HL-60 (cell line): ENCODE measurements at regions not wholly inside any gene's neighbourhood (a gene's known extent, or its start where the extent isn't known, plus 50 kb on each side); places are given as distances from the start of the nearest gene placed in this dataset.
A peak's percentile ranks its signal among the peaks of the same experiment; 100 is the strongest.

Experiments
- DNase-seq, 2 experiments: peaks; one replicate each; pipeline ENCODE4 v3.0.0-alpha.2; 2010 to 2020; ENCODE audit warnings: low read depth in 1 of 2, low spot score in 1 of 2
- H3K27ac ChIP-seq: fragments of 250-450 bp; sonication (Bioruptor Pico); replicated peaks from 2 replicates; pipeline ENCODE4 v1.5.1; 2020; ENCODE audit warnings: mild to moderate bottlenecking, moderate library complexity
- H3K27me3 ChIP-seq: fragments of 250-450 bp; sonication (Bioruptor Pico); 2 replicates; pipeline ENCODE4 v1.5.1; 2021; ENCODE audit warnings: mild to moderate bottlenecking, moderate library complexity; ENCODE audit not compliant: insufficient read depth, poor library complexity, severe bottlenecking
- H3K4me3 ChIP-seq: replicated peaks from 2 replicates; pipeline ENCODE4 v1.5.1; 2011; ENCODE audit warnings: mild to moderate bottlenecking, control low read depth, low read length; ENCODE audit not compliant: insufficient read depth
- CTCF ChIP-seq: IDR thresholded peaks from one replicate; pipeline ENCODE4 v1.5.1; 2011; ENCODE audit warnings: low read length, control low read depth, inconsistent platforms; ENCODE audit not compliant: insufficient read depth
- GABPA ChIP-seq: IDR thresholded peaks from 2 replicates; pipeline ENCODE4 v1.6.1; 2012; ENCODE audit warnings: low read depth
- POLR2AphosphoS5 ChIP-seq: IDR thresholded peaks from 2 replicates; pipeline ENCODE4 v1.6.1; 2012; ENCODE audit warnings: low read depth
- REST ChIP-seq: IDR thresholded peaks from 2 replicates; pipeline ENCODE4 v1.6.1; 2012; ENCODE audit warnings: low read depth; ENCODE audit not compliant: insufficient replicate concordance
- SPI1 ChIP-seq: IDR thresholded peaks from 2 replicates; pipeline ENCODE4 v1.6.1; 2012; ENCODE audit warnings: low read depth, mild to moderate bottlenecking, borderline replicate concordance

- no peak overlapping the region for H3K27ac ChIP-seq
- peak; percentile 4 to 30 for DNase-seq
- no peaks in the 10 kb centered on the region for H3K27me3 ChIP-seq
- no peak overlapping the region for H3K4me3 ChIP-seq
- TF ChIP-seq CTCF, result peak; percentile 51
- TF ChIP-seq SPI1, result no peak
Measured at GRCh38 chr2:84022810-84023431, 436.2 kb downstream of the SUCLG1 start.

DNA sequence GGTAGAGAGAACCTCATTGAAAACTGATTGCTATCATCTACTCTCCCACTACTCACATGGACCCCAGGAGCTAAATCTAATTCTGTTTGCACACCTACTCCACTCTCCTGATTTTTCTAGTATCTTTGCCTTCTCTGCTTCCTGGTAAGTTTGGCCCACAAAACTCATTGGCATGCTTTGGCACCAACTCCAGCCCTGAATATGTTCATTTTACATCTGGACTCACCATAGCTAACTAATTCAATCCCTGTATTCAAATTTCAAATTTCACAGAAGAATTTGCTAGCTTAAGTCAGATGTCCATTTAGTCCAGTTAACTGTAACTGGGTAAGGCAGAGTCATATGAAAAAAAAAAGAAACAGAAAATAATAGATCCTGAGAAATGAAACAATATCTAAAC lies 442.1 kb downstream of the SUCLG1 start:
- Histone ChIP-seq H3K4me3 (no peak overlapping the region), H3K27me3 (no peaks in the 10 kb centered on the region), H3K27ac (no peak overlapping the region)
- TF ChIP-seq GABPA, result no peak
- no peak for TF ChIP-seq POLR2AphosphoS5
- no peak for TF ChIP-seq CTCF
- no peak for DNase-seq

- DNase-seq, result no peak
- Histone ChIP-seq H3K4me3 (no peak overlapping the region), H3K27ac (no peak overlapping the region), H3K27me3 (no peaks in the 10 kb centered on the region)
- TF ChIP-seq REST, result no peak
- no peak for TF ChIP-seq CTCF
- no peak for TF ChIP-seq POLR2AphosphoS5
- TF ChIP-seq SPI1, result no peak
- no peak for TF ChIP-seq GABPA
Measured at GRCh38 chr2:84016183-84016582, 442.9 kb downstream of the SUCLG1 start.

- H3K27me3 ChIP-seq, result no peaks in the 10 kb centered on the region
- no peak for DNase-seq
- TF ChIP-seq POLR2AphosphoS5, result no peak
- no peak for TF ChIP-seq REST
- no peak for TF ChIP-seq CTCF
- H3K27ac ChIP-seq, result no peak overlapping the region
- no peak overlapping the region for H3K4me3 ChIP-seq
Measured at GRCh38 chr2:83997889-83998288, 461.2 kb downstream of the SUCLG1 start.
